Limb (tissue), 2 donors: ENCODE measurements at regions not wholly inside any gene's neighbourhood (a gene's known extent, or its start where the extent isn't known, plus 50 kb on each side); places are given as distances from the start of the nearest gene placed in this dataset.
"Not testable (repeated sequence)": the region's sequence is repeated elsewhere in the genome, so short reads cannot be mapped to it uniquely, and the experiment has no call there.

Experiments used
- DNase-seq, 2 donors: peaks; one replicate each; pipeline ENCODE4 v3.0.0-alpha.2; 2016; ENCODE audit errors: extremely low spot score in 2 of 2

DNA sequence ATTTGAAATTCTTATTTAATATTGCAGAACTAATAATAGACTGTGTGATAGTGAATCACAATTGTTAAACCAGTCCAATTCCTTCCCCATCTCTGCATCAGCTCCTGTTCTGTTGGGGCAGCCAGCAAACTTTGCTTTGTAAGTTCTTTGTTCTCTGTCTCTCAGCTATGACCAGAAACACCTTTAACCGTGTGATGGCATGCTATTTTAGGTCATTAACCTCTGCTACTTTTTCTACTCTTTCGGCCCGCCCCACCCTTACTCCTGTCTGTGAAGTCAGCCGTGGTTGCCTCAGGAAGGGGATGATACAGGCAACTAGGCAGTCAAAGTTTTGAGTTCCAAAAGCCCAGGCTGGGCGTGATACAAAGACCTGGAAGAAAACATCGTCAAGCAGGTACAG, 51.3 kb upstream of the EGFL6 start:
- no peak for DNase-seq

DNA sequence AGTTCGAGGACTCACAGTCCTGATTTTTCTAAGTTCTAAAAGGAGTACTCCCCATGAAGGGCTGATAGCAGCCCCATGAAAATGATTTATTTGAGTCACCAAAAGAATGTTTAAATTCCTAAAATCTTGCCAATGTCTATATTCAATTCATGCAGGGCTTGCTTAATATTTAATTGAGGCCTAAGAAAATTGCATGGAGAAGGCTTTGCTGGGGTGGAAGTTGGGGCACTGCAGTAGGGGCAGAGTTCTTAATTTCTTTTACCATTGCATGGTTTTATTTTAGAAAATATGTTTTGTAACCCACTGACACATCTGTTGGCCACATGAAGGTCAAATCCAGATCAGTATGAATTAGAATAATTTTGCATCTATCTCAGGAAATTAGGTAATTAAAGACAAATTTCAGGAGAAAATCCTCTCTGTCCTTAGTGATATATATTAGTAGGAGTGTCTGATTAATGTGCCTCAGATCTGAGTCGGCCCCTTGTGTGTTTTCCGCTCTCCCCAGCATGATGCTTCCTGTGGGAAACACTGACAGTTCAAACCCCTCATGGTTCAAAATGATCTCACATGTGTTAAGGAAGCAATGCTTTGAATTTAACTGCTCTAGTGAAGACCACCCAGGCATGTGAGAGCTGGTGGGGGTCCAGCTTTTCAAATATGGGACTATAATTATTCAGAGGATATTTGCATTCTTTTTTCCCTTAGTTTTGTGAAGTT, 54.0 kb upstream of the EGFL6 start:
- DNase-seq: no peak

DNA sequence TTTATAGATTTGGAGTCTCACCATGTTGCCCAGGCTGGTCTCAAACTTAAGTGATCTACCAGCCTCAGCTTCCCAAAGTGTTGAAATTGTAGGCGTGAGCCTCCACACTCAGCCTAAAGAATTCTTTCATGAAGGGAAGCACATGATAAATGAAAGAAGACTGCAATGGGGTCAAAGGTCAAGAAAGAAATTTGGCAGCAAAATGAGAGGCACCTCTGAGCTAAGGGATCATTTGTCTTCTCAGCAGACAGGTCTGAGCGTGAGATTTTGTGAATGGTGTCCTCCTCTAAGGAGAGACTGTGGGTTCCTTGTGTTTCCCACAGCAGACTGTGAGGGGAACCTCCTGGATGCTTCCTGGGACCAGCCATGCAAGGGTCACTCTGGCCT, 57.5 kb upstream of the EGFL6 start:
- no peak for DNase-seq

DNA sequence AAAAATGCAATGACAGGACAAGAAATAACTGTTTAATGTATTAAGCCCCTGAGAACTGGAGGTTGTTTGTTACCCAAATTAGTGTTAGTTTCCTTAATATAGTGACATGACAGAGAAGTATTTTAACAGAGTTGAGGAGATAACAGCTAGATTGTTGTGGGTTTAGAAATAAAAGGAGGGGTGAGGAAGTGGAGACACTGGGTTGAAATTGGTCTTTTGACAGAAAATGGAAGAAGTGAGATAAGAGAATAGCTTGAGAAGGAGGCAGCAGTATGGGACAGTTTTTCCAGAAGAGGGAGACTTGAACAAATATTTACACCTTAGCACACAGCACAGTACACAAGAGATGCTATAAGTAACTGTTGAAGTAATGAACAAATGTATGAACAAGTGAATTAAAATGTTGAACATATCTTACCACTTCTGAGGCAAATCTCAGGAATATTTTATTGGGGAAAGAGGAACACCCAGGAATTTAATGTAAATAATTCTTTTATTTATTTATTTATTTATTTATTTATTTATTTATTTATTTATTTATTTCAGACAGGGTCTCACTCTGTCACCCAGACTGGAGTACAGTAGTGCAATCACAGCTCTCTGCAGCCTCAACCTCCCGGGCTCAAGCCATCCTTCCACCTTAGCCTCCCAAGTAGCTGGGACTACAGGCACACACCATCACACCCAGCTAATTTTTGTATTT, 58.0 kb upstream of the EGFL6 start:
- DNase-seq: no peak

DNA sequence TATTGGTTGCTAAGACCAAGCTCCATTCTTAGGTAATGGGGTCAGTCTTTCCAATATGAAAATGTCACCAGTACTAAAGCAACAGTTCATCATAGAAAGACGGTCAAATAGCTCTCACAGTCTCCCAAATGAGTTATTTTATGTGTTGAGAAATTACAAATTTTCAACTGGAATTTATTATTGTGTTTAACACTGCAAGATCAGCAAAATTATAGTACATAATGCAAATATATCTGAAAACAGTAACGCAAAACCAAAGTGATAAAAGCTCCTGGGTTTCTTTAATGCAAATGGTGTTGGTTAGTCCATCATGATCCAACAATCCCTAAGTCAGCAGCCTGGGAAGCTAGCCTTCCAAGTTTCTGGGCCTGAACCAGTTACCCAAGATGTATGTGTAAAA, 61.5 kb upstream of the EGFL6 start:
- no peak for DNase-seq

DNA sequence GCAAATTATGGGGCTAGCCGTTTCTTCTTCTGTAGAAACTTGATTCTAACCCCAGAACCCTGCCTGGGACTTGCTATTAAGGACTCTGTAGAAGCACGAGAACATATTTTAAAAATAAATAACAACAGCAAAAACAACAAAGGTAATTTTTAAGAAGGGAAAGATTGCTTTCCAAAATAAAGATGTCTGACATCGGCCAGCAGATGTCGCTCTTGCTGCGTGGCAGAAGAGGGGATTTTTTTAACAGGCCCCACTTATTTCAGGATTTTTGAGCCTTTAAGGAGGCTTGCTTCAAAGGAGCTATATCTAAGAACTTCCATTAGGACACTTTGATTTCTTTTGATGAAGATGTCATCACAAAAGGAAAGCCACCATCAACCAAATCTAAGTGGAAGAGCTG, 62.8 kb upstream of the EGFL6 start:
- peak; percentile 44 to 63 for DNase-seq

DNA sequence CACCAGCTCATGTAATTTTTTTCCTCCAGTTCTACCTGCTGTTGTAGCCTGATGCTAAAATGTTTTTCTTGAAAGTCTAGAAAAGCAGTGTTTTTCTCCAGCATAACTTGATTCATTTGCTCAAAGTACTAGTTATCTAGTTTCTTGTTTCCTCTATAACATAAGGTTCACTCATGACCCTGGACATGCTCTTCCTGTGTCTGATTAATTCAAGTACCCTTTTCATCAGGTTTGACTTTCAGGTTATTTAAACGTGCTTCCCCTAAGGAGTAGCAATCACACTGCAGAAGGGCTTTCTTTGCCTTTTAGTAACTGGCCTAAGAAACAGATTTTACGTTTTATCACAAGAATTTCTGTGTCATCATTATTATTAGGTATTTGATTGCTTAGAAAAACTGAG, 66.8 kb upstream of the EGFL6 start:
- no peak for DNase-seq

DNA sequence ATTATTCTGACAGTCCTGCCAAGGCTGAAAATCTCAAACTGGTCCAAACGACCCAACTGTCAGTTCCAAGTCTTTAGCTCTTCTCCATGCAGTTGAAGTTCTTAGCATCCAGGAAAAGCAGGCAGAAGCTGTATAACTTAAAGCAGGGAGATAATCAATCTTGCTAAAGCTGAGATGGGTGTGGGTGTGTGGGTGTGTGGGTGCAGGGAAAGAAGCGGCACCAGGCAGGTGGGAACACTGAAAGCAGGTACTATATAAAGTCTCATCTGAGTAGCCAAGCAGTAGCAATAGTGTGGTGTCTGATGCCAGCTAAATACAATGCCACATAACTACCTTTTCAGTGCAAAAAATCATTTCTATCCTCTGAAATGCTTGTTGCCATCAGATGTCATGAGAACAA, 69.7 kb upstream of the EGFL6 start:
- DNase-seq: no peak

DNA sequence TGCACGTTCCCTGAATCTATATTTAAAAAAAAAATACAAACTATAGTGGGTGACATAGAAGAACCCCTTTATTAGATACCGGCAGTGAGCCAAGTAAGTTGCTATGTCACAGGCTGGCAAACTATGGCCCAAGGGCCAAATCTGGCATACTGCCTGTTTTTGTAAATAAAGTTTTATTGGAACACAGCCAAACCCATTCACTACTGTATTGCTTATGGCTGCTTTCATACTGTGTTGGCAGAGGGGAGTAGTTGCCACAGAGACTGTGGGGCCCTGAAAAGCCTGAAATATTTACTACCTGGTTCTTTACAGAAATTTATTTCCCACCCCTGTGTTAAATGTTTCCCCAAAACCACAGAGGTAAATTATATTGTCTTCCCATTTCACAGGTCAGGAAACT, 71.2 kb upstream of the EGFL6 start:
- DNase-seq: no peak

DNA sequence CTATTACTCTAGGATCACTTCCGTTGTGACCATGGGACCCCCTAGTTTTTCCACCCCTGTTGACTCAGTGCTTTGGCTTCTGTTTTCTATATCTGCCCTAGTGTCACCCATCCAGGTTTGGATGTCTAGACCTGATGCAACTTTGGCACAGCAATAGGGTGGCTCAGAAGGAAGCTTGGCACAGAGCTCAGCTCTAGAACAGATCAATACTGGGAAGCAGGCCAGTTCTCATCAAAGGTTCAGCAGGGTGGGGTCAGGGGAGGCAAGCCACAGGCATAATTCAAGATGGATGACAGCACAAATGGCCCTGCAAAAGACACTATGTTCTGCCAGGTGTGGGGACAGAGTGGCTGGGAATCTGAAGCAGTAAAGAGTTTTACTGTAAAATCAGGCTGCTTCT, 74.2 kb upstream of the EGFL6 start:
- DNase-seq: no peak

DNA sequence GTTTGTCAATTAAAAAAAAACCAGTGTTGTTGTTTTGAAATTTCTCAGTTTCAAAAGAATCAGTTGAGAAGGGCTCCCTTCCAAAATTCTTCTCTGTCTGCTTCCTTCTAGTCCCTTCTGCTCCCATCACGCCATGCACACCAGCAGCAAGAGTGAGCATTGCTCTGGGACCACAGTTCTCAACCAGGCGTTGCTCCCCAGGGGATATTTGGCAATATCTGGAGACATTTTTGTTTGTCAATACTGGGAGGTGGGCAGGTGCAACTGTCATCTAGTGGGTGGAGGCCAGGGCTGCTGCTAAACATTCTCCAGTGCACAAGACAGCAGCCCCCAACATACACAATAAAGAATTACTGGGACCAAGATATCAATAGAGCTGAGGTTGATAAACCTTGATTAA, 74.8 kb upstream of the EGFL6 start:
- no peak for DNase-seq

DNA sequence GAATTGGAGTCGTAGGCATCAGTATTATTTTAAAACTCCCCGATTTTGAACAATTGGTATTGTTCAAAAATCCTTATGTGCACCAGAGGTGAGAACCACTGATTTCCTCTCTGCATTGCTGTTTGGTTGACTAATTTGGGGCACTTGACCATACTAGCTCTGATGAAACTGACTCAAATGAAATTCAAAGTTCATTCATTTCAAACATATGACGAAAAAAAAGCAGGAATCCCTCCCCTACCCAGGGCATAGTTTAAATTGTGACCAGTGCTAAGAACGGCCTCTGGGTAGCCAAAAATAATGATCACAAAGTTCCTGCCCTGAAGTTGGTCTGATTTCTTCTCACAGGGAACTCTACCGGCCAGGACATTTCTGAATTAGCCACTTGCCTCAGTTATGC, 75.7 kb upstream of the EGFL6 start:
- no peak for DNase-seq

DNA sequence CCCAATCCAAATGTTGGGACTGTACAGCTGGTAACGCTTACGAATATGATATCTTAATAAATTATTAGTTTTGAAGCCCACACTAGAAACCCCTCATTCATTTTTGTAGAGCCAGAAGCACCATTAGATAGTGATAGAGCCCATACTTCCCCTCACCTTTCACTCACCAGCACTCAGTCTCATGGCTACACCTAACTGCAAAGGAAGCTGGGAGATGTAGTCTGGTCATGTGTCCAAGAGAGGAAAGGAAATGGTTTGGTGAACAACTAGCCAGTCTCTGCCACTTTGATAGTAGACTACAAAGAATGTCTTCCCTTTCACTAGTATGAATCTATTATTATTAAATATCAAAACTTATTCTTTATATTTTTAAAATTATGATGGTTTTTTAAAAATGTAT, 77.1 kb upstream of the EGFL6 start:
- no peak for DNase-seq

DNA sequence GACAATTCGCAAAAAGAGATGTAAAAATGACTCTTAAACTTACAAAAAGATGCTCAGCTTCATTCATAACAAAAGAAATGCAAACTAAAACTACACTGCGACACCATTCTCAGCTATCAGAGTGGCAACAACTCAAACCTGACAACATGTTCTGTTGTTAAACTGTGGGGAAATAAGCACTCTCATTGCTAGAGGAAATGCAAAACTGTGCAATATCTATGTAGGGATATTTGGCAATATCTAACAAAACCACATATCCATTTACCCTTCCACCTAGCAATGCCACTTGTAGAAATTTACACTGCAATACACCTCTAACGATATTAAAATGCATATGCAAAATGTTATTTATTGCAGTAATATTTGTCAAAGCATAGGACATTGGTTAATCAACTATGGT, 78.3 kb upstream of the EGFL6 start:
- no peak for DNase-seq

DNA sequence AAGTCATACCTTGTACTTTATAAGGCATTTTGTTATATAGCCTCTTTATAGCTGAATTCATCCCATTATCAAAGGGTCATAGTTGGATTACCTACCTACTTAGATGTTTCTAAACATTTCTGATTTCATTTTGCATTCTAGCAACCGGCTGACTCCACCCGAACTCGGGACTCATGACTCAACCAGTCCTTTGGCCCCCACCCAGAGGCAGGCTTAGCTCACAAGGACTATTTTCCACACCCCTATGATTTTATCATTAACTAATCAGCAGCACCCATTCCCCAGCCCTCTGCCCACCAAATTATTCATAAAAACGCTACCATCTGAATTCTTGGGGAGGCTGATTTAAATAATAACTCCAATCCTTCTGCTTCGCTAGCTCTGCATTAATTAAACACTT, 79.9 kb upstream of the EGFL6 start:
- DNase-seq: no peak

DNA sequence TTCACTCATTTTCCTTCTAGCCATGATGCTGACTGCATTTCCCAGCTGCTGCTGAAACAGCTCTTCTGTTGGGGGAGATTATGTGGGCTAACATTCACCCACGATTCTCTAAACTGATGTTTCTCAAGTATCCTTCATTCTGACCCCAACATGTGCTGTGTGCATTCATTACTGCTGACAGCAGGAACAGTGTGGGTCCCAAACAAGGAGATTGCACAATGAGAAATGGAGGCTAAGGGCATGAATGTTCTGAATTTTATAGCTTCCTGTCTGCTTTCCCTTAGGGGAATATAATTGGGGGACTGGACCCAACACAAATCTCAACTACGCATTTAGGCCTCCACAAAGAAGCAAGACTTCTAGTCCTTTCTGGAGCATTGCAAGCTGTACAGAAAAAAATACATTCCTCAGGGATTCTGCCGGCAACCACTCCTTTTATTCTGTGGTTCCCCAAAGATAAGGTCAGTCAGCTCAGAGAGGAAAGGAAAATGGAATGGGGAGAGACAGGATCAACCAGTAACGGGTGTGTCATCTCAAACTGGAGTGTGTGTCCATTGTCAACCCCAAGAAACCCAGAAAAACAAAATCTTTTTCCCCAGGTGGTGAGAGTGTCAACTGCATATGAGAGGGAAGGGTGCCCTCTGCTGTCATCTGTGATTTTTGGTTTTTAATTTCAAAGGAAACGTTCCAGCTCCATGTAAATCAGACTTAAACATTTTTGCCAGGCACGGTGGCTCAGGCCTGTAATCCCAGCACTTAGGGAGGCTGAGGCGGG, 81.5 kb upstream of the EGFL6 start:
- DNase-seq: peak; percentile 54

DNA sequence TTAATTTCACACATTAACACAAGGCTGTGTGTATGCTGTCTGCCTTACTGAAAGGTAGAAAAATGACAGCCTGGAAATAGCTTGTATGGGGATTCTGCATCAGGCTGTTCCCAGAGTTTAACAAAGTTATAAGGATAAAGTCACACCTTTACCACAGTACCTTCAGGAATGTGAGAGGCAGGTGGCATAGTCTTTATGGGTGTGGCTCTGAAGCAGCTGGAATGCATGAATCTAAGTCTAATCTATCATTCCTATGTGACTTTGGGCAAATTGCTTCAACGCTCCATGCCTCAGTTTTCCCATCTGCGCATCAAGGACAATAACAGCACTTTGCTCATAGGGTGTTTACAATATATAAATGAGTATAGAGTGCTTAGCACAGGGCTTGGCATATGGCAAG, 84.2 kb upstream of the EGFL6 start:
- DNase-seq: no peak

DNA sequence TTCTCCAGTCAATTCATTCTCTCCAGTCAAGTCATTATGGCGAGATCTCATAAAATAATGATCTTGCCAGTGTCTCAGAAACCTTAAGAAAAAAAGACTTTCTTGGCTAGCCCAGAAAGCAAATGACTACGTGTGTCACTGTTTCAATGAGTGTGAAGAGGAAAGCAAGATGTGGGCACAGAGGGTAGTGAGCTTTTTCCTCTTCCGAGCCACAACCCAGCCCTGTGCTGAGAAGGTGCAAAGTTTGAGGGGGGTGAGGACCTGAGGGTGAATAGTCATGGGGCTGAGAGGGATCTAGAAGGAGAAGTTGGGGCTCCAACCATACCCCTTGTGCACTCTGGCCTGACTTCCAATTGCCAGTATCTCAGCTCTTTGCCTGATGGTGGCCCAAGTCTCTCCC, 85.6 kb upstream of the EGFL6 start:
- no peak for DNase-seq

DNA sequence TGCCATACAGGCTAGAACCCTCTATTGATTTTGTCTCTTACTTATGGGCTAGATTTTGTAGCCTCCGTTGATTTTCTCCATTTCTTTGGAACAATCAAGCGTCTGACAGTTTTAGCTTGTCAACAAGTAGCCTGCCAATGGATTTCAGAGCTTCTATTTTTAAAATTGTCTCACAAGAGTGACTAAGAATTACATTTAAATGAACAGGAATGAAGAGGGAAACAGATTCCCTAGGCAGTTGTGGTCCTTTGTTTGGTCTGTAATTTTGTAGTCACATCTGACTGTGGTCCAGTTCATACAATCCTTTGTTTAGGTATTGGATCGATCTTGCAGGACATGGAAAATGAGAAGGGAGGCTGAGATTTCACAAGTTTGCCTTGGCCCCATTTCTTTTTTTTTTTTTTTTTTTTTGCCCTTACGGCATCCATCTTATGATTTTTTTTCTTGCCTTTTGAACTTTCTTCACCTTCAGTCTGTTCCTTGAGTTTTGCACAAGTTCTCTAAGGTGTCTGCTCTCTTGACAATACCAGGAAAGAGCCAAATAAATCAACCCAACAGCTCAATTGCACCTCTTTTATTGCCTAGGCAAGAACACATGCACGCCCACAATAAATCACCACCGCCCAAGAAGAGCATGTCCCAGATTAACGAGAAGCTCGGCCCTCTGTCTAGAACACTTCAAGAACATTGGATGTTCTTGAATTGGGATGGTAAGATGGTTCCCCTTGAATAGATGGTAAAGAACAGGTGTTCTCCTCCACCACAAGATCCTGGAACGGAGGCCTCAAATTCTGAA, 86.5 kb upstream of the EGFL6 start:
- no peak for DNase-seq

DNA sequence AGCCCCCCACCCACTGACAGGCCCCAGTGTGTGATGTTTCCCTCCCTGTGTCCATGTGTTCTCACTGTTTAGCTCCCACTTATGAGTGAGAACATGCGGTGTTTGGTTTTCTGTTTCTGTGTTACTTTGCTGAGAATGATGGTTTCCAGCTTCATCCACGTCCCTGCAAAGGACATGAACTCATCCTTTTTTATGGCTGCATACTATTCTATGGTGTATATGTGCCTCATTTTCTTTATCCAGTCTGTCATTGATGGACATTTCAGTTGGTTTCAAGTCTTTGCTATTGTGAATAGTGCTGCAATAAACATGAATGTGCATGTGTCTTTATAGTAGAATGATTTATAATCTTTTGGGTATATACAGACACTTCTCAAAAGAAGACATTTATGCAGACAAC, 88.6 kb upstream of the EGFL6 start:
- not testable (repeated sequence) for DNase-seq

DNA sequence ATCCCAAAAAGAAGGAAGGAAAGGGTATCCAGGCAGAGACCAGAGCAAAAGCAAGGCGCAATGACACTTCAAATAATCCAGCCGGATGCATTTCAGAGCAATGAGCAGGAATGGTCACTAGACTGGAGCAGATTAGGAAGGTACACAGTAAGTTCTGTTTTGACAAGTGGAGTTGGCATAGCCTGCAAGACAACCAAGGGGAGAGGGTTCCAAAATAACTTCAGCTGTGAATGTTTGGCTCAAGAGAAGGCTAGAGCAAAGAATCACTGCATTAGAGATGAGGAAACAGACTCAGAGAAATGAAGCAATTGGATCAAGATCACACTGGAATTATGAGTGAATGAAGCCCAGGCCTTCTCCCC, 90.0 kb upstream of the EGFL6 start:
- DNase-seq: no peak
